ENCODE measurements at regions not wholly inside any gene's neighbourhood (a gene's known extent, or its start where the extent isn't known, plus 50 kb on each side); places are given as distances from the start of the nearest gene placed in this dataset.

DNA sequence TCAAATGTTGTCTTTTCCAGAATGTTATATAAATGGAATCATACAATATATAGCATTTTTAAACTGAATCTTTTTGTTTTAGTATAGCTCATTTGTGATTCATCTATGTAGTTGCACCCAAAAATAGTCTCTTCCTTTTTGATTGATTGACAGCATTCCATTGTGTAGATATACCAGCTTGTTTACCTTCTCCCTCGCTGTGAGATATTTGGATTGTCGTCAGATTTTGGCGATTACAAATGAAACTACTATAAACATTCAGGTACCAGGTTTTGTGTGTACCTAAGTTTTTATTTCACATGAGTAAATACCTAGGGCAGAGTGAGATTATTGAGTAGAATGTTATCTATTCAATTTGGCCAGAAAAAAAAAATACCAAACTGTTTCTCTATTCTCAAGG is 584.7 kb upstream of the SORCS1 start:
- Histone ChIP-seq H3K4me2 (ENCODE audit: low read depth, low read length, poor library complexity, severe bottlenecking) (no peak overlapping the region), H3K27me3 (ENCODE audit: insufficient read depth, low read length, poor library complexity, severe bottlenecking) (no peaks in the 10 kb centered on the region), H3F3A (ENCODE audit: low read depth) (no peaks in the 10 kb centered on the region), H4K20me1 (ENCODE audit: insufficient read depth, low read length, poor library complexity, severe bottlenecking) (no peaks in the 10 kb centered on the region), H3K9me2 (replicated peaks; ENCODE audit: low read depth, low read length) (no peaks in the 10 kb centered on the region), H3K36me3 (ENCODE audit: insufficient read depth, low read length) (no peaks in the 10 kb centered on the region), H2AFZ (ENCODE audit: low read length) (no peak overlapping the region), H3K79me2 (ENCODE audit: insufficient read depth, low read length) (no peaks in the 10 kb centered on the region), H3K4me1 (ENCODE audit: insufficient read depth, low read length, poor library complexity, severe bottlenecking) (no peaks in the 10 kb centered on the region), H3K4me3 (ENCODE audit: low read length, poor library complexity, severe bottlenecking) (no peak overlapping the region), H3K9ac (ENCODE audit: low read depth, low read length, poor library complexity, severe bottlenecking) (no peak overlapping the region), H3K9me3 (ENCODE audit: insufficient read depth, low read depth, low read length) (no peaks in the 10 kb centered on the region)
- TF ChIP-seq, protein P1, sequence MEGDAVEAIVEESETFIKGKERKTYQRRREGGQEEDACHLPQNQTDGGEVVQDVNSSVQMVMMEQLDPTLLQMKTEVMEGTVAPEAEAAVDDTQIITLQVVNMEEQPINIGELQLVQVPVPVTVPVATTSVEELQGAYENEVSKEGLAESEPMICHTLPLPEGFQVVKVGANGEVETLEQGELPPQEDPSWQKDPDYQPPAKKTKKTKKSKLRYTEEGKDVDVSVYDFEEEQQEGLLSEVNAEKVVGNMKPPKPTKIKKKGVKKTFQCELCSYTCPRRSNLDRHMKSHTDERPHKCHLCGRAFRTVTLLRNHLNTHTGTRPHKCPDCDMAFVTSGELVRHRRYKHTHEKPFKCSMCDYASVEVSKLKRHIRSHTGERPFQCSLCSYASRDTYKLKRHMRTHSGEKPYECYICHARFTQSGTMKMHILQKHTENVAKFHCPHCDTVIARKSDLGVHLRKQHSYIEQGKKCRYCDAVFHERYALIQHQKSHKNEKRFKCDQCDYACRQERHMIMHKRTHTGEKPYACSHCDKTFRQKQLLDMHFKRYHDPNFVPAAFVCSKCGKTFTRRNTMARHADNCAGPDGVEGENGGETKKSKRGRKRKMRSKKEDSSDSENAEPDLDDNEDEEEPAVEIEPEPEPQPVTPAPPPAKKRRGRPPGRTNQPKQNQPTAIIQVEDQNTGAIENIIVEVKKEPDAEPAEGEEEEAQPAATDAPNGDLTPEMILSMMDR (conservative IDR thresholded peaks at IDR 0.05; ENCODE audit: low read length) = no peak

DNA sequence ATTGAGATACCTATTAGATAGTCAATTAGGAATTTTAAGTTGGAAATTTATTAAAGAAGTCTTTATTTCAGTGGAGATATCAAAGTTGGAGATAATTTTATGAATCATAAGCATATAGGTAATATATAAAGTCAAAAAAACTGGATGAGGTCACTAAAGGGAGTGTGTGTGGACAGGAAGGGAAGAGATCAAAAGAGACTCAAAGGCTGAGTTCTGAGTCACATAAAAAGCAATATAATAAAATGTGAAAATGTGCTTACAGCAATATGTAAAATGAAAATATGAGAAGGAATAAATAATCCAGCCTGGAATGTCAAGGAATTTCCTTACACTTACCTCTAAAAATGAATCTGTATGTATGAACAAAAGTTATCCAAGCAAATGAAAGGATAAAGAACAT is 583.3 kb upstream of the SORCS1 start:
- Histone ChIP-seq H3K9me2 (replicated peaks; ENCODE audit: low read depth, low read length) (no peaks in the 10 kb centered on the region), H3K4me1 (ENCODE audit: insufficient read depth, low read length, poor library complexity, severe bottlenecking) (no peaks in the 10 kb centered on the region), H3F3A (ENCODE audit: low read depth) (no peaks in the 10 kb centered on the region), H3K4me2 (ENCODE audit: low read depth, low read length, poor library complexity, severe bottlenecking) (no peak overlapping the region), H3K27me3 (ENCODE audit: insufficient read depth, low read length, poor library complexity, severe bottlenecking) (no peaks in the 10 kb centered on the region), H3K9ac (ENCODE audit: low read depth, low read length, poor library complexity, severe bottlenecking) (no peak overlapping the region), H3K36me3 (ENCODE audit: insufficient read depth, low read length) (no peaks in the 10 kb centered on the region), H3K4me3 (ENCODE audit: low read length, poor library complexity, severe bottlenecking) (no peak overlapping the region), H4K20me1 (ENCODE audit: insufficient read depth, low read length, poor library complexity, severe bottlenecking) (no peaks in the 10 kb centered on the region), H2AFZ (ENCODE audit: low read length) (no peak overlapping the region), H3K79me2 (ENCODE audit: insufficient read depth, low read length) (no peaks in the 10 kb centered on the region), H3K9me3 (ENCODE audit: insufficient read depth, low read depth, low read length) (no peaks in the 10 kb centered on the region)
- TF ChIP-seq, protein P1 (conservative IDR thresholded peaks at IDR 0.05; ENCODE audit: low read length) = no peak
- no peak for TF ChIP-seq EZH2phosphoT487 (IDR thresholded peaks at IDR 0.05; ENCODE audit: borderline replicate concordance)

GRCh38 chr10:107741971-107742370 is 577.5 kb upstream of the SORCS1 start:
- Histone ChIP-seq H3K9me3 (ENCODE audit: insufficient read depth, low read depth, low read length) (no peaks in the 10 kb centered on the region), H3F3A (ENCODE audit: low read depth) (no peaks in the 10 kb centered on the region)

More at GRCh38 chr10:107741971-107742370, 577.5 kb upstream of the SORCS1 start:
- H4K20me1 ChIP-seq (ENCODE audit: insufficient read depth, low read length, poor library complexity, severe bottlenecking) = no peaks in the 10 kb centered on the region
- H3K36me3 ChIP-seq (ENCODE audit: insufficient read depth, low read length) = no peaks in the 10 kb centered on the region
- no peaks in the 10 kb centered on the region for H3K9me2 ChIP-seq (replicated peaks; ENCODE audit: low read depth, low read length)
- TF ChIP-seq, protein P1 (conservative IDR thresholded peaks at IDR 0.05; ENCODE audit: low read length) = no peak
- TF ChIP-seq EZH2phosphoT487 (IDR thresholded peaks at IDR 0.05; ENCODE audit: borderline replicate concordance) = no peak
- H2AFZ ChIP-seq (ENCODE audit: low read length) = no peak overlapping the region
- no peak overlapping the region for H3K4me3 ChIP-seq (ENCODE audit: low read length, poor library complexity, severe bottlenecking)
- H3K9ac ChIP-seq (ENCODE audit: low read depth, low read length, poor library complexity, severe bottlenecking) = no peak overlapping the region
- H3K79me2 ChIP-seq (ENCODE audit: insufficient read depth, low read length) = no peaks in the 10 kb centered on the region
- H3K4me1 ChIP-seq (ENCODE audit: insufficient read depth, low read length, poor library complexity, severe bottlenecking) = no peaks in the 10 kb centered on the region
- no peaks in the 10 kb centered on the region for H3K27me3 ChIP-seq (ENCODE audit: insufficient read depth, low read length, poor library complexity, severe bottlenecking)
- H3K4me2 ChIP-seq (ENCODE audit: low read depth, low read length, poor library complexity, severe bottlenecking) = no peak overlapping the region

Data from Loucy (cell line).